Amygdala (tissue), 56 donors: ENCODE measurements at regions not wholly inside any gene's neighbourhood (a gene's known extent, or its start where the extent isn't known, plus 50 kb on each side); places are given as distances from the start of the nearest gene placed in this dataset.
"Not testable (repeated sequence)": the region's sequence is repeated elsewhere in the genome, so short reads cannot be mapped to it uniquely, and the experiment has no call there.

ENCODE experiments used
- DNase-seq, 56 donors: peaks; one replicate each; lab custom pipeline; 2025; lab: John Stamatoyannopoulos, UW

GRCh38 chr1:121558514-121558913 is 373.7 kb downstream of the SRGAP2C start:
- DNase-seq = peak in 1 of 56 donors; percentile 1

- DNase-seq = no peak
These were observed 381.6 kb downstream of the SRGAP2C start for GRCh38 chr1:121566346-121566745.

GRCh38 chr1:121569428-121569827 is 384.7 kb downstream of the SRGAP2C start:
- DNase-seq = no peak

- not testable (repeated sequence) for DNase-seq
These were observed 389.2 kb downstream of the SRGAP2C start for GRCh38 chr1:121573881-121574504.

GRCh38 chr1:121574505-121574899 is 389.7 kb downstream of the SRGAP2C start:
- not testable (repeated sequence) for DNase-seq

GRCh38 chr1:121582898-121583297 is 398.1 kb downstream of the SRGAP2C start:
- not testable (repeated sequence) for DNase-seq

GRCh38 chr1:121586369-121587229 is 401.8 kb downstream of the SRGAP2C start:
- no peak for DNase-seq

GRCh38 chr1:121587230-121587569 is 402.4 kb downstream of the SRGAP2C start:
- DNase-seq = no peak

- no peak for DNase-seq
These were observed 403.0 kb downstream of the SRGAP2C start for GRCh38 chr1:121587777-121588176.

GRCh38 chr1:121594096-121594495 is 409.3 kb downstream of the SRGAP2C start:
- no peak for DNase-seq

- DNase-seq = no peak
These were observed 410.3 kb downstream of the SRGAP2C start for GRCh38 chr1:121595089-121595488.

- not testable (repeated sequence) for DNase-seq
These were observed 420.2 kb downstream of the SRGAP2C start for GRCh38 chr1:121604843-121605444.

- DNase-seq = not testable (repeated sequence)
These were observed 422.7 kb downstream of the SRGAP2C start for GRCh38 chr1:121607499-121607898.
